Caco-2 (cell line): ENCODE measurements at regions not wholly inside any gene's neighbourhood (a gene's known extent, or its start where the extent isn't known, plus 50 kb on each side); places are given as distances from the start of the nearest gene placed in this dataset.

ENCODE experiments used
- BruUV-seq: library from RNA; stranded (reverse); fragments of 400-500 nt; replicated peaks from 2 replicates; lab custom pipeline; 2021; lab: Mats Ljungman, UMichigan
- CTCF ChIA-PET: fragments of 300-600 bp; sonication (Branson Sonifier 250); formaldehyde crosslinking; loops from one replicate; lab custom pipeline; 2022; ENCODE audit warnings: antibody characterized with exemption; lab: Charles Lee
- POLR2A ChIA-PET: fragments of 300-600 bp; sonication (Branson Sonifier 250); formaldehyde crosslinking; loops from one replicate; lab custom pipeline; 2022; ENCODE audit warnings: antibody characterized with exemption; lab: Charles Lee
- DNase-seq, 2 experiments: peaks; one replicate each; pipeline versions ENCODE4 v3.0.0 to v3.0.0-alpha.2; 2020 to 2022
- H3K27me3 ChIP-seq: replicated peaks from 2 replicates; pipeline ENCODE4 v1.6.0; 2011; ENCODE audit warnings: low read length; ENCODE audit not compliant: control insufficient read depth, insufficient read depth
- H3K36me3 ChIP-seq: 2 replicates; pipeline ENCODE4 v1.5.1; 2011; ENCODE audit warnings: low read length; ENCODE audit not compliant: control insufficient read depth, insufficient read depth
- H3K4me1 ChIP-seq: fragments of 250-450 bp; sonication (Bioruptor Pico); 2 replicates; pipeline ENCODE4 v1.5.1; 2020; ENCODE audit warnings: mild to moderate bottlenecking
- H3K4me3 ChIP-seq: 2 replicates; pipeline ENCODE4 v1.5.1; 2011; ENCODE audit warnings: low read depth, mild to moderate bottlenecking, control low read depth, low read length
- H3K9me3 ChIP-seq: fragments of 250-450 bp; sonication (Bioruptor Pico); 2 replicates; pipeline ENCODE4 v1.5.1; 2020; ENCODE audit warnings: mild to moderate bottlenecking, moderate library complexity
- H3K27ac Mint-ChIP-seq: one replicate; pipeline ENCODE4 v1.8.0; 2022; ENCODE audit warnings: mixed read lengths; ENCODE audit not compliant: unreplicated experiment
- H3K27me3 Mint-ChIP-seq: one replicate; pipeline ENCODE4 v1.8.0; 2022; ENCODE audit warnings: mixed read lengths; ENCODE audit not compliant: insufficient read depth, unreplicated experiment
- H3K36me3 Mint-ChIP-seq: one replicate; pipeline ENCODE4 v1.8.0; 2022; ENCODE audit warnings: mild to moderate bottlenecking, mixed read lengths; ENCODE audit not compliant: insufficient read depth, unreplicated experiment
- H3K4me1 Mint-ChIP-seq: one replicate; pipeline ENCODE4 v1.8.0; 2022; ENCODE audit warnings: low read depth, mixed read lengths; ENCODE audit not compliant: unreplicated experiment
- H3K4me3 Mint-ChIP-seq: one replicate; pipeline ENCODE4 v1.8.0; 2022; ENCODE audit warnings: mild to moderate bottlenecking, moderate library complexity, mixed read lengths; ENCODE audit not compliant: unreplicated experiment
- H3K9me3 Mint-ChIP-seq: one replicate; pipeline ENCODE4 v1.8.0; 2022; ENCODE audit warnings: mixed read lengths; ENCODE audit not compliant: unreplicated experiment
- intact Hi-C: fragments of 100-400 bp; cut with micrococcal nuclease; formaldehyde crosslinking; loops from one replicate; pipeline ENCODE4 v1.10.0; 2022; ENCODE audit not compliant: unreplicated experiment
- TF ChIP-seq, protein P1 (sequence below), 2 experiments: fragments of 200-600 bp in 1 of 2; IDR thresholded peaks; 1 replicate in 1 of 2; 2 replicates in 1 of 2; pipeline versions ENCODE4 v1.5.1 to v1.8.0; 2011 to 2022; ENCODE audit warnings: antibody characterized with exemption in 1 of 2, control low read depth in 1 of 2, inconsistent platforms in 1 of 2, low read depth in 1 of 2, low read length in 1 of 2, mild to moderate bottlenecking in 1 of 2, moderate library complexity in 1 of 2; ENCODE audit not compliant: insufficient read depth in 1 of 2, severe bottlenecking in 1 of 2, unreplicated experiment in 1 of 2

DNA sequence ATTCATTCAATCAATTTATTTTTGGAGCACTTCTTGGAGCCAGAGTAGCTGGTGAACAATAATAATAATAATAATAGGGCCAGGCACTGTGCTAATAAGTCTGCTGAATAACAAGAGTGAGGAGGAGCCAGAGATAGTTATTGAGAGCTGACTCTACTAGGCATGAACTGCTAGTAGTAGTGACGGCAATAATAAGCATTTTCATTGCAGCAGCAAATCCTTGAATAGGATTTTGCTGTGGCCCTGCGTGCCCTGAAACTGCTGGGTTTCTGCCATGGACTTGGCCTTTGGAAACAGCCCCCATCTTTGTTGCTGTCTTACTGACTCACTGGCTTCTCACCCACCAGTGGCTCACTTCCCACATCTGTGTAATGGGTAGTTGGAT is 545.9 kb downstream of the MIAT start:
- no TSS peak for BruUV-seq
- H3K27me3 Mint-ChIP-seq: no peaks in the 10 kb centered on the region
- H3K4me3 Mint-ChIP-seq: no peak overlapping the region
- Histone ChIP-seq H3K9me3 (no peaks in the 10 kb centered on the region), H3K27me3 (no peaks in the 10 kb centered on the region), H3K36me3 (no peaks in the 10 kb centered on the region), H3K4me3 (no peak overlapping the region), H3K4me1 (peaks cover 23% of the 10 kb centered on the region)
- peak overlapping the region; percentile 93 for H3K27ac Mint-ChIP-seq
- H3K36me3 Mint-ChIP-seq: no peaks in the 10 kb centered on the region
- peaks cover 10% of the 10 kb centered on the region for H3K4me1 Mint-ChIP-seq
- CTCF ChIA-PET: no interaction called here
- TF ChIP-seq, protein P1, sequence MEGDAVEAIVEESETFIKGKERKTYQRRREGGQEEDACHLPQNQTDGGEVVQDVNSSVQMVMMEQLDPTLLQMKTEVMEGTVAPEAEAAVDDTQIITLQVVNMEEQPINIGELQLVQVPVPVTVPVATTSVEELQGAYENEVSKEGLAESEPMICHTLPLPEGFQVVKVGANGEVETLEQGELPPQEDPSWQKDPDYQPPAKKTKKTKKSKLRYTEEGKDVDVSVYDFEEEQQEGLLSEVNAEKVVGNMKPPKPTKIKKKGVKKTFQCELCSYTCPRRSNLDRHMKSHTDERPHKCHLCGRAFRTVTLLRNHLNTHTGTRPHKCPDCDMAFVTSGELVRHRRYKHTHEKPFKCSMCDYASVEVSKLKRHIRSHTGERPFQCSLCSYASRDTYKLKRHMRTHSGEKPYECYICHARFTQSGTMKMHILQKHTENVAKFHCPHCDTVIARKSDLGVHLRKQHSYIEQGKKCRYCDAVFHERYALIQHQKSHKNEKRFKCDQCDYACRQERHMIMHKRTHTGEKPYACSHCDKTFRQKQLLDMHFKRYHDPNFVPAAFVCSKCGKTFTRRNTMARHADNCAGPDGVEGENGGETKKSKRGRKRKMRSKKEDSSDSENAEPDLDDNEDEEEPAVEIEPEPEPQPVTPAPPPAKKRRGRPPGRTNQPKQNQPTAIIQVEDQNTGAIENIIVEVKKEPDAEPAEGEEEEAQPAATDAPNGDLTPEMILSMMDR (IDR thresholded peaks at IDR 0.05; ENCODE audit: insufficient read depth in 1 of 2, low read depth in 1 of 2, low read length in 1 of 2, severe bottlenecking in 1 of 2, unreplicated experiment in 1 of 2): no peak
- intact Hi-C loops: loop anchor here (5.0 kb wide), 1 partner anchor 39 kb away; no protein-coding TSS in a partner anchor
- POLR2A ChIA-PET: no interaction called here
- DNase-seq: no peak
- H3K9me3 Mint-ChIP-seq: peaks cover 1% of the 10 kb centered on the region

DNA sequence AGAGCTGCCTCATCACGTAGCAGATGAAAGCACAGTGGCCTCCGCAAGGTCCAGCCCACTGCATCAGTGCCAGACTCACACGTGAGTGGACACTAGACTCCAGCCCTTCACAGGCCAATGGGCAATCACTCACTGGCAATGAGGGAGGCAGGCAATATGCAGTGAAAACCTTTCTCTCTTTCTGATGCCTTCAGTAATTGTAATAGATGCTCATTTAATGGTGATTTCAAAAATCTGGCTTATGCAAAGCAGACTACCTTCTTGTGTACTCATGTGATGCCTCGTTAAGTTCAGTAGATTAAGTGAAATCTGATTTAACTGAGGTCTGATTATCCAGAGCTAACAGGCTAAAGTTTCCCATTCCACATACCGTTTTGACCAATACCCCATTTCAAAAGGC is 546.9 kb downstream of the MIAT start:
- BruUV-seq: no TSS peak

DNA sequence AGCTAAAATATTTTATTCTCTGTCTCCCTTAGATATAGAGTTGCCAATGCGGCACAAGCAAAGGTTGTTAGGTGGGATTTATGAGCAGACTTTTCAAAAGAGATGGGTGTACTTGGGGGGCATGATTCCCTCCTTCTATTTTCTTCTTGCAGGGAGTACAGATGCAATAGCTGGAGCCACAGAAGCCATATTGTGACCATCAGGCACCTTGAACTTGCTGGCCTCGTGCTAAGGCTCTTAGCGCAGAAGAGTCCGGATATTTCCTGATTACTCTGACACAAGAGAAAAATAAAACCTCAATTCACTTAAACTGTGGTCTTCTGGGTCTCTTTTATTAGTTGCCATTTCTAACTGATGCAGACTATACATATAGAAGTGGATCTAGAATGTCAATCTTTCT is 547.4 kb downstream of the MIAT start:
- Histone ChIP-seq H3K9me3 (no peaks in the 10 kb centered on the region), H3K4me3 (no peak overlapping the region), H3K4me1 (peaks cover 23% of the 10 kb centered on the region), H3K36me3 (no peaks in the 10 kb centered on the region), H3K27me3 (no peaks in the 10 kb centered on the region)
- TF ChIP-seq, protein P1 (IDR thresholded peaks at IDR 0.05; ENCODE audit: insufficient read depth in 1 of 2, low read depth in 1 of 2, low read length in 1 of 2, severe bottlenecking in 1 of 2, unreplicated experiment in 1 of 2): no peak
- Mint-ChIP-seq H3K27me3 (no peaks in the 10 kb centered on the region), H3K36me3 (no peaks in the 10 kb centered on the region), H3K4me3 (no peak overlapping the region), H3K4me1 (peaks cover 12% of the 10 kb centered on the region), H3K9me3 (no peaks in the 10 kb centered on the region), H3K27ac (no peak overlapping the region)
- intact Hi-C loops: loop anchor here (5.0 kb wide), 1 partner anchor 37 kb away; no protein-coding TSS in a partner anchor
- no peak for DNase-seq
- no TSS peak for BruUV-seq
- CTCF ChIA-PET: no interaction called here
- POLR2A ChIA-PET: no interaction called here

More for the DNA sequence above, 546.9 kb downstream of the MIAT start:
- TF ChIP-seq, protein P1 (IDR thresholded peaks at IDR 0.05; ENCODE audit: insufficient read depth in 1 of 2, low read depth in 1 of 2, low read length in 1 of 2, severe bottlenecking in 1 of 2, unreplicated experiment in 1 of 2): no peak
- ChIA-PET CTCF (no interaction called here), POLR2A (no interaction called here)
- DNase-seq: no peak
- Histone ChIP-seq H3K4me3 (no peak overlapping the region), H3K9me3 (no peaks in the 10 kb centered on the region), H3K36me3 (no peaks in the 10 kb centered on the region), H3K27me3 (no peaks in the 10 kb centered on the region), H3K4me1 (peaks cover 23% of the 10 kb centered on the region)
- Mint-ChIP-seq H3K4me3 (no peak overlapping the region), H3K27ac (no peak overlapping the region), H3K4me1 (peaks cover 12% of the 10 kb centered on the region), H3K9me3 (no peaks in the 10 kb centered on the region), H3K27me3 (no peaks in the 10 kb centered on the region), H3K36me3 (no peaks in the 10 kb centered on the region)
- intact Hi-C loops: loop anchor here (5.0 kb wide), 1 partner anchor 38 kb away; no protein-coding TSS in a partner anchor
